Body of pancreas (tissue), 4 donors: ENCODE measurements at regions not wholly inside any gene's neighbourhood (a gene's known extent, or its start where the extent isn't known, plus 50 kb on each side); places are given as distances from the start of the nearest gene placed in this dataset.

Experiments used
- CTCF ChIP-seq, 7 experiments: fragments of 450-650 bp in 4 of 7; fragments of 200-600 bp in 3 of 7; sonication (generic) in 3 of 7; IDR thresholded peaks; one replicate each; pipeline ENCODE4 v1.5.1; 2016 to 2019; ENCODE audit warnings: antibody characterized with exemption in 7 of 7
- POLR2A ChIP-seq, 3 donors: fragments of 450-650 bp; IDR thresholded peaks; one replicate each; pipeline ENCODE4 v1.6.1; 2016; ENCODE audit warnings: antibody characterized with exemption in 3 of 3, mild to moderate bottlenecking in 2 of 3

GRCh38 chr18:27261769-27262549, 76.9 kb upstream of the CHST9 start:
- TF ChIP-seq CTCF (IDR thresholded peaks at IDR 0.05) = no peak
- TF ChIP-seq POLR2A (IDR thresholded peaks at IDR 0.05) = no peak
